Stomach (tissue), 8 donors: ENCODE measurements at regions not wholly inside any gene's neighbourhood (a gene's known extent, or its start where the extent isn't known, plus 50 kb on each side); places are given as distances from the start of the nearest gene placed in this dataset.

Experiments
- DNase-seq, 2 donors: peaks; one replicate each; pipeline versions ENCODE4 v3.0.0 to v3.0.0-alpha.2; 2013 to 2019
- H3K27ac ChIP-seq, 5 donors: fragments of 200-600 bp in 4 of 5; sonication (generic) in 4 of 5; one replicate each; pipeline ENCODE4 v1.5.1; 2013 to 2019; ENCODE audit warnings: mild to moderate bottlenecking in 1 of 5, moderate library complexity in 1 of 5
- H3K27me3 ChIP-seq, 3 donors: fragments of 200-600 bp; sonication (generic); one replicate each; pipeline ENCODE4 v1.5.1; 2017 to 2019; ENCODE audit warnings: mixed run types in 1 of 3
- H3K36me3 ChIP-seq, 4 donors: fragments of 200-600 bp; sonication (generic); 1 replicate in 3 of 4; 2 replicates in 1 of 4; pipeline ENCODE4 v1.5.1; 2016 to 2019
- H3K4me1 ChIP-seq, 4 donors: fragments of 200-600 bp; sonication (generic); one replicate each; pipeline ENCODE4 v1.5.1; 2016 to 2019
- H3K4me3 ChIP-seq, 4 donors: fragments of 200-600 bp; sonication (generic) in 3 of 4; one replicate each; pipeline ENCODE4 v1.5.1; 2016 to 2019; ENCODE audit warnings: mild to moderate bottlenecking in 1 of 4
- H3K9me3 ChIP-seq, 4 donors: fragments of 200-600 bp; sonication (generic); one replicate each; pipeline ENCODE4 v1.5.1; 2016 to 2019
- CTCF ChIP-seq, 7 experiments: fragments of 450-650 bp in 4 of 7; fragments of 200-600 bp in 3 of 7; sonication (generic) in 3 of 7; IDR thresholded peaks; one replicate each; pipeline ENCODE4 v1.5.1; 2016 to 2019; ENCODE audit warnings: antibody characterized with exemption in 7 of 7, control low read depth in 2 of 7, mild to moderate bottlenecking in 1 of 7
- EP300 ChIP-seq: sonication (generic); formaldehyde crosslinking; IDR thresholded peaks from one replicate; pipeline ENCODE4 v1.6.1; 2017; ENCODE audit warnings: antibody characterized with exemption
- POLR2A ChIP-seq, 4 donors: fragments of 450-650 bp; IDR thresholded peaks; one replicate each; pipeline ENCODE4 v1.6.1; 2016; ENCODE audit warnings: antibody characterized with exemption in 4 of 4, control low read depth in 2 of 4, mild to moderate bottlenecking in 1 of 4, moderate library complexity in 1 of 4
- POLR2AphosphoS5 ChIP-seq, 3 donors: sonication (generic); formaldehyde crosslinking; IDR thresholded peaks; one replicate each; pipeline ENCODE4 v1.6.1; 2016; ENCODE audit warnings: antibody characterized with exemption in 3 of 3
- WGBS, 5 donors: extraction: QIAGEN DNeasy Blood & Tissue Kit in 3 of 5; methylation state at CpG; one replicate each; pipeline versions ENCODE4 v1.1.5 to v1.1.7; 2013 to 2018; 5-methylcytosine and 5-hydroxymethylcytosine counted together
- intact Hi-C: fragments of 100-400 bp; cut with DNase I; formaldehyde crosslinking; loops from one replicate; pipeline ENCODE4 v1.15.1; 2023; ENCODE audit warnings: low total_unique reads
- donor health status: healthy with polysubstance abuse.
- donor health status: Bipolar disorder and iron deficiency.
- donor health status: healthy.

GRCh38 chr5:143888912-143889311, 77.0 kb downstream of the HMHB1 start:
- Histone ChIP-seq H3K36me3 (no peaks in the 10 kb centered on the region), H3K4me3 (no peak overlapping the region), H3K27ac (peak overlapping the region in 1 of 5 donors; percentile 54), H3K4me1 (peaks cover 0 to 45% (median 14%) of the 10 kb centered on the region in 4 donors), H3K27me3 (no peaks in the 10 kb centered on the region), H3K9me3 (no peaks in the 10 kb centered on the region)
- 76 to 90% (median 81%) methylated on average over 3 of the region's 3 CpGs for WGBS, 5 donors
- no peak for TF ChIP-seq CTCF (IDR thresholded peaks at IDR 0.05)
- DNase-seq = no peak
- intact Hi-C loops = no loop called here

- Histone ChIP-seq H3K27ac (no peak overlapping the region), H3K9me3 (no peaks in the 10 kb centered on the region), H3K4me1 (peaks cover 0 to 45% (median 14%) of the 10 kb centered on the region in 4 donors), H3K4me3 (no peak overlapping the region), H3K36me3 (no peaks in the 10 kb centered on the region), H3K27me3 (no peaks in the 10 kb centered on the region)
- intact Hi-C loops = no loop called here
- WGBS, 5 donors = 69 to 81% (median 79%) methylated on average over 3 of the region's 3 CpGs
- no peak for DNase-seq
- TF ChIP-seq CTCF (IDR thresholded peaks at IDR 0.05) = no peak
- no peak for TF ChIP-seq POLR2AphosphoS5 (IDR thresholded peaks at IDR 0.05)
- no peak for TF ChIP-seq EP300
- TF ChIP-seq POLR2A (IDR thresholded peaks at IDR 0.05) = no peak
Measured at GRCh38 chr5:143889986-143890385, 78.0 kb downstream of the HMHB1 start.

- H3K36me3 ChIP-seq = no peaks in the 10 kb centered on the region
- peaks cover 0 to 45% (median 14%) of the 10 kb centered on the region in 4 donors for H3K4me1 ChIP-seq
- peak overlapping the region in 1 of 5 donors; percentile 11 for H3K27ac ChIP-seq
- 44 to 50% (median 49%) methylated on average over 3 of the region's 3 CpGs for WGBS, 5 donors
- H3K4me3 ChIP-seq = no peak overlapping the region
- no peaks in the 10 kb centered on the region for H3K9me3 ChIP-seq
- DNase-seq = peak in 1 of 2 donors; percentile 24
- TF ChIP-seq POLR2A (IDR thresholded peaks at IDR 0.05) (no peak), CTCF (IDR thresholded peaks at IDR 0.05) (no peak), POLR2AphosphoS5 (IDR thresholded peaks at IDR 0.05) (no peak), EP300 (no peak)
- no peaks in the 10 kb centered on the region for H3K27me3 ChIP-seq
- intact Hi-C loops = no loop called here
Measured at GRCh38 chr5:143890487-143890886, 78.5 kb downstream of the HMHB1 start.

GRCh38 chr5:143892271-143892670, 80.3 kb downstream of the HMHB1 start:
- Histone ChIP-seq H3K36me3 (no peaks in the 10 kb centered on the region), H3K9me3 (no peaks in the 10 kb centered on the region), H3K4me1 (peaks cover 0 to 34% (median 17%) of the 10 kb centered on the region in 4 donors), H3K4me3 (no peak overlapping the region), H3K27me3 (no peaks in the 10 kb centered on the region), H3K27ac (no peak overlapping the region)
- DNase-seq = no peak
- intact Hi-C loops = no loop called here
- WGBS, 5 donors = 53 to 94% (median 79%) methylated on average over 1 of the region's 1 CpG
- TF ChIP-seq EP300 = no peak
- TF ChIP-seq POLR2A (IDR thresholded peaks at IDR 0.05) = no peak
- TF ChIP-seq POLR2AphosphoS5 (IDR thresholded peaks at IDR 0.05) = no peak
- TF ChIP-seq CTCF (IDR thresholded peaks at IDR 0.05) = no peak
